ENCODE measurements at regions not wholly inside any gene's neighbourhood (a gene's known extent, or its start where the extent isn't known, plus 50 kb on each side); places are given as distances from the start of the nearest gene placed in this dataset.

- TF ChIP-seq CTCF (conservative IDR thresholded peaks at IDR 0.05; ENCODE audit: low read length) (peak; percentile 70), EZH2phosphoT487 (IDR thresholded peaks at IDR 0.05; ENCODE audit: borderline replicate concordance) (no peak)
Measured at GRCh38 chr18:22846088-22846683, 86.9 kb upstream of the RBBP8 start.
